ENCODE measurements at regions not wholly inside any gene's neighbourhood (a gene's known extent, or its start where the extent isn't known, plus 50 kb on each side); places are given as distances from the start of the nearest gene placed in this dataset.

GRCh38 chr1:58911841-58912499 lies 128.1 kb upstream of the JUN start:
- Histone ChIP-seq H4K91ac (ENCODE audit: low read depth, low read length) (no peak overlapping the region), H4K12ac (ENCODE audit: low read depth, low read length) (no peak overlapping the region), H2BK12ac (ENCODE audit: low read length) (no peak overlapping the region), H3K4me2 (ENCODE audit: low read length) (no peak overlapping the region), H3K79me1 (ENCODE audit: low read length) (no peaks in the 10 kb centered on the region), H3K27ac (ENCODE audit: low read depth, low read length) (no peak overlapping the region), H4K8ac (ENCODE audit: low read depth, low read length) (no peak overlapping the region), H2BK5ac (ENCODE audit: low read depth, low read length, poor library complexity) (no peak overlapping the region), H3K23ac (ENCODE audit: low read length) (no peak overlapping the region), H3K9me3 (ENCODE audit: insufficient read depth, low read depth, low read length) (no peaks in the 10 kb centered on the region), H3K4me1 (ENCODE audit: control insufficient read depth in 1 of 2, insufficient read depth in 2 of 2, low read length in 2 of 2) (peaks cover 0 to 3% of the 10 kb centered on the region in 2 experiments), H3K4ac (ENCODE audit: low read depth, low read length) (no peak overlapping the region), H2AFZ (ENCODE audit: insufficient read depth, low read length, poor library complexity) (no peak overlapping the region), H3K14ac (ENCODE audit: low read length) (no peak overlapping the region), H3K9ac (ENCODE audit: low read length) (no peak overlapping the region), H2BK120ac (ENCODE audit: insufficient read depth, low read length, poor library complexity) (no peak overlapping the region), H3K27me3 (ENCODE audit: insufficient read depth, low read length) (no peaks in the 10 kb centered on the region), H3K4me3 (ENCODE audit: low read depth, low read length) (no peak overlapping the region), H3K36me3 (ENCODE audit: control insufficient read depth in 1 of 2, insufficient read depth in 2 of 2, low read length in 2 of 2) (no peaks in the 10 kb centered on the region), H3K79me2 (ENCODE audit: control insufficient read depth, insufficient read depth, low read length, poor library complexity) (no peaks in the 10 kb centered on the region), H2AK5ac (ENCODE audit: low read length) (no peak overlapping the region), H3K18ac (ENCODE audit: low read length) (no peak overlapping the region)
- no CpG with 5 or more reads among the region's 7 CpGs for WGBS (ENCODE audit: extremely low coverage, insufficient coverage, insufficient read length)
- no peak for DNase-seq

GRCh38 chr1:58914925-58915324 lies 131.1 kb upstream of the JUN start:
- Histone ChIP-seq H2BK120ac (ENCODE audit: insufficient read depth, low read length, poor library complexity) (no peak overlapping the region), H3K14ac (ENCODE audit: low read length) (no peak overlapping the region), H3K79me1 (ENCODE audit: low read length) (no peaks in the 10 kb centered on the region), H3K4me2 (ENCODE audit: low read length) (no peak overlapping the region), H4K8ac (ENCODE audit: low read depth, low read length) (no peak overlapping the region), H3K4me3 (ENCODE audit: low read depth, low read length) (no peak overlapping the region), H2AK5ac (ENCODE audit: low read length) (no peak overlapping the region), H3K27me3 (ENCODE audit: insufficient read depth, low read length) (no peaks in the 10 kb centered on the region), H2AFZ (ENCODE audit: insufficient read depth, low read length, poor library complexity) (no peak overlapping the region), H4K12ac (ENCODE audit: low read depth, low read length) (no peak overlapping the region), H4K91ac (ENCODE audit: low read depth, low read length) (no peak overlapping the region), H3K18ac (ENCODE audit: low read length) (no peak overlapping the region), H3K9ac (ENCODE audit: low read length) (no peak overlapping the region), H2BK5ac (ENCODE audit: low read depth, low read length, poor library complexity) (no peak overlapping the region), H3K23ac (ENCODE audit: low read length) (no peak overlapping the region), H3K4ac (ENCODE audit: low read depth, low read length) (no peak overlapping the region), H3K36me3 (ENCODE audit: control insufficient read depth in 1 of 2, insufficient read depth in 2 of 2, low read length in 2 of 2) (no peaks in the 10 kb centered on the region), H3K4me1 (ENCODE audit: control insufficient read depth in 1 of 2, insufficient read depth in 2 of 2, low read length in 2 of 2) (peaks cover 0 to 3% of the 10 kb centered on the region in 2 experiments), H3K9me3 (ENCODE audit: insufficient read depth, low read depth, low read length) (no peaks in the 10 kb centered on the region), H2BK12ac (ENCODE audit: low read length) (no peak overlapping the region), H3K79me2 (ENCODE audit: control insufficient read depth, insufficient read depth, low read length, poor library complexity) (no peaks in the 10 kb centered on the region), H3K27ac (ENCODE audit: low read depth, low read length) (no peak overlapping the region)
- DNase-seq, result no peak

- Histone ChIP-seq H3K4me3 (ENCODE audit: low read depth, low read length) (no peak overlapping the region), H3K9ac (ENCODE audit: low read length) (no peak overlapping the region), H2BK120ac (ENCODE audit: insufficient read depth, low read length, poor library complexity) (no peak overlapping the region), H3K9me3 (ENCODE audit: insufficient read depth, low read depth, low read length) (no peaks in the 10 kb centered on the region), H3K36me3 (ENCODE audit: control insufficient read depth in 1 of 2, insufficient read depth in 2 of 2, low read length in 2 of 2) (no peaks in the 10 kb centered on the region), H3K4me2 (ENCODE audit: low read length) (no peak overlapping the region), H2AFZ (ENCODE audit: insufficient read depth, low read length, poor library complexity) (no peak overlapping the region), H4K8ac (ENCODE audit: low read depth, low read length) (no peak overlapping the region), H3K14ac (ENCODE audit: low read length) (no peak overlapping the region), H3K23ac (ENCODE audit: low read length) (no peak overlapping the region), H3K4me1 (ENCODE audit: control insufficient read depth in 1 of 2, insufficient read depth in 2 of 2, low read length in 2 of 2) (peaks cover under 1 to 6% of the 10 kb centered on the region in 2 experiments), H3K18ac (ENCODE audit: low read length) (no peak overlapping the region), H3K79me2 (ENCODE audit: control insufficient read depth, insufficient read depth, low read length, poor library complexity) (no peaks in the 10 kb centered on the region), H4K91ac (ENCODE audit: low read depth, low read length) (no peak overlapping the region), H4K12ac (ENCODE audit: low read depth, low read length) (no peak overlapping the region), H3K79me1 (ENCODE audit: low read length) (no peaks in the 10 kb centered on the region), H3K27ac (ENCODE audit: low read depth, low read length) (no peak overlapping the region), H3K27me3 (ENCODE audit: insufficient read depth, low read length) (no peaks in the 10 kb centered on the region), H2BK5ac (ENCODE audit: low read depth, low read length, poor library complexity) (no peak overlapping the region), H3K4ac (ENCODE audit: low read depth, low read length) (no peak overlapping the region), H2BK12ac (ENCODE audit: low read length) (no peak overlapping the region), H2AK5ac (ENCODE audit: low read length) (no peak overlapping the region)
- no CpG with 5 or more reads among the region's 4 CpGs for WGBS (ENCODE audit: extremely low coverage, insufficient coverage, insufficient read length)
- no peak for DNase-seq
Measured at GRCh38 chr1:58917436-58917835, 133.6 kb upstream of the JUN start.

GRCh38 chr1:58919226-58919958 lies 135.5 kb upstream of the JUN start:
- Histone ChIP-seq H3K79me2 (ENCODE audit: control insufficient read depth, insufficient read depth, low read length, poor library complexity) (no peaks in the 10 kb centered on the region), H3K9me3 (ENCODE audit: insufficient read depth, low read depth, low read length) (no peaks in the 10 kb centered on the region), H4K91ac (ENCODE audit: low read depth, low read length) (no peak overlapping the region), H3K4me1 (ENCODE audit: control insufficient read depth in 1 of 2, insufficient read depth in 2 of 2, low read length in 2 of 2) (peaks cover 4 to 7% of the 10 kb centered on the region in 2 experiments), H3K9ac (ENCODE audit: low read length) (no peak overlapping the region), H3K36me3 (ENCODE audit: control insufficient read depth in 1 of 2, insufficient read depth in 2 of 2, low read length in 2 of 2) (no peaks in the 10 kb centered on the region), H3K18ac (ENCODE audit: low read length) (no peak overlapping the region), H3K4ac (ENCODE audit: low read depth, low read length) (no peak overlapping the region), H3K27me3 (ENCODE audit: insufficient read depth, low read length) (no peaks in the 10 kb centered on the region), H2BK5ac (ENCODE audit: low read depth, low read length, poor library complexity) (no peak overlapping the region), H2BK120ac (ENCODE audit: insufficient read depth, low read length, poor library complexity) (no peak overlapping the region), H2BK12ac (ENCODE audit: low read length) (no peak overlapping the region), H2AK5ac (ENCODE audit: low read length) (no peak overlapping the region), H3K4me3 (ENCODE audit: low read depth, low read length) (no peak overlapping the region), H3K23ac (ENCODE audit: low read length) (no peak overlapping the region), H4K12ac (ENCODE audit: low read depth, low read length) (no peak overlapping the region), H3K14ac (ENCODE audit: low read length) (no peak overlapping the region), H4K8ac (ENCODE audit: low read depth, low read length) (no peak overlapping the region), H3K4me2 (ENCODE audit: low read length) (no peak overlapping the region), H2AFZ (ENCODE audit: insufficient read depth, low read length, poor library complexity) (no peak overlapping the region), H3K79me1 (ENCODE audit: low read length) (no peaks in the 10 kb centered on the region), H3K27ac (ENCODE audit: low read depth, low read length) (no peak overlapping the region)
- DNase-seq, result no peak
- no CpG with 5 or more reads among the region's 9 CpGs for WGBS (ENCODE audit: extremely low coverage, insufficient coverage, insufficient read length)

Data from trophoblast cell (in vitro differentiated cells and primary cell).